OCI-LY1 (cell line): ENCODE measurements at regions not wholly inside any gene's neighbourhood (a gene's known extent, or its start where the extent isn't known, plus 50 kb on each side); places are given as distances from the start of the nearest gene placed in this dataset.
"Not testable (repeated sequence)": the region's sequence is repeated elsewhere in the genome, so short reads cannot be mapped to it uniquely, and the experiment has no call there.

Source experiments
- H2AFZ ChIP-seq: fragments of 200-600 bp; sonication (generic), shearing (Covaris generic); 2 replicates; pipeline ENCODE4 v1.6.0; 2014; ENCODE audit warnings: antibody characterized with exemption, mild to moderate bottlenecking, low read length
- H3F3A ChIP-seq: fragments of 200-600 bp; sonication (generic), shearing (Covaris generic); 2 replicates; pipeline ENCODE4 v1.6.0; 2014; ENCODE audit warnings: mild to moderate bottlenecking, antibody characterized with exemption, low read length, moderate library complexity; ENCODE audit not compliant: insufficient read depth
- H3K27ac ChIP-seq: fragments of 200-600 bp; sonication (generic); 2 replicates; pipeline ENCODE4 v1.5.1; 2014; ENCODE audit warnings: low read length, mixed run types, mild to moderate bottlenecking, low read depth; ENCODE audit not compliant: poor library complexity, severe bottlenecking
- H3K27me3 ChIP-seq: fragments of 200-600 bp; sonication (generic); 2 replicates; pipeline ENCODE4 v1.6.0; 2014; ENCODE audit warnings: antibody characterized with exemption, mild to moderate bottlenecking, low read length, moderate library complexity; ENCODE audit not compliant: insufficient read depth
- H3K36me3 ChIP-seq: fragments of 200-600 bp; sonication (generic); 2 replicates; pipeline ENCODE4 v1.6.1; 2014; ENCODE audit warnings: mild to moderate bottlenecking, antibody characterized with exemption, low read length, moderate library complexity, mixed read lengths; ENCODE audit not compliant: insufficient read depth
- H3K4me1 ChIP-seq: fragments of 200-600 bp; sonication (generic); 2 replicates; pipeline ENCODE4 v1.5.1; 2014; ENCODE audit warnings: mild to moderate bottlenecking, low read length, moderate library complexity; ENCODE audit not compliant: insufficient read depth, severe bottlenecking
- H3K4me2 ChIP-seq: fragments of 200-600 bp; sonication (generic), shearing (Covaris generic); 2 replicates; pipeline ENCODE4 v1.6.1; 2014; ENCODE audit warnings: low read length
- H3K4me3 ChIP-seq: fragments of 200-600 bp; sonication (generic); 2 replicates; pipeline ENCODE4 v1.5.1; 2014; ENCODE audit warnings: low read length, low read depth, mild to moderate bottlenecking, mixed read lengths; ENCODE audit not compliant: poor library complexity, severe bottlenecking
- H3K79me2 ChIP-seq: fragments of 200-600 bp; shearing (Covaris generic); 2 replicates; pipeline ENCODE4 v1.6.1; 2016; ENCODE audit warnings: mixed run types, low read length, mixed read lengths; ENCODE audit not compliant: insufficient read depth
- H3K9ac ChIP-seq: fragments of 200-600 bp; sonication (generic), shearing (Covaris generic); 2 replicates; pipeline ENCODE4 v1.6.1; 2014; ENCODE audit warnings: mild to moderate bottlenecking, low read length, mixed read lengths
- H3K9me2 ChIP-seq: fragments of 200-600 bp; sonication (generic), shearing (Covaris generic); 2 replicates; pipeline ENCODE4 v1.6.1; 2014; ENCODE audit warnings: low read depth, mild to moderate bottlenecking, low read length, mixed read lengths
- H3K9me3 ChIP-seq: fragments of 200-600 bp; shearing (Covaris generic); 2 replicates; pipeline ENCODE4 v1.6.1; 2014; ENCODE audit warnings: low read length, mixed read lengths
- H4K20me1 ChIP-seq: fragments of 200-600 bp; sonication (generic), shearing (Covaris generic); 2 replicates; pipeline ENCODE4 v1.6.0; 2016; ENCODE audit warnings: mild to moderate bottlenecking, low read length; ENCODE audit not compliant: insufficient read depth
- CTCF ChIP-seq: fragments of 200-600 bp; sonication (generic), shearing (Covaris generic); IDR thresholded peaks from 2 replicates; pipeline ENCODE4 v1.5.1; 2017; ENCODE audit warnings: mild to moderate bottlenecking, antibody characterized with exemption, low read length, moderate library complexity, mixed read lengths
- EZH2 ChIP-seq: fragments of 200-600 bp; sonication (generic), shearing (Covaris generic); IDR thresholded peaks from 2 replicates; pipeline ENCODE4 v1.8.0; 2017; ENCODE audit warnings: borderline replicate concordance, mixed run types, mild to moderate bottlenecking, antibody characterized with exemption, low read length, moderate library complexity, mixed read lengths

GRCh38 chr11:122563761-122564160 lies 91.8 kb upstream of the UBASH3B start:
- no peaks in the 10 kb centered on the region for H3K9me2 ChIP-seq
- H3K9ac ChIP-seq, result no peak overlapping the region
- H3K27ac ChIP-seq, result no peak overlapping the region
- H3K79me2 ChIP-seq, result no peaks in the 10 kb centered on the region
- no peaks in the 10 kb centered on the region for H3F3A ChIP-seq
- H3K4me2 ChIP-seq, result no peak overlapping the region
- H3K4me3 ChIP-seq, result no peak overlapping the region
- H3K36me3 ChIP-seq, result no peaks in the 10 kb centered on the region
- no peaks in the 10 kb centered on the region for H3K4me1 ChIP-seq
- no peaks in the 10 kb centered on the region for H4K20me1 ChIP-seq
- no peak overlapping the region for H2AFZ ChIP-seq
- TF ChIP-seq EZH2 (no peak), CTCF (no peak)
- H3K27me3 ChIP-seq, result no peaks in the 10 kb centered on the region
- no peaks in the 10 kb centered on the region for H3K9me3 ChIP-seq

DNA sequence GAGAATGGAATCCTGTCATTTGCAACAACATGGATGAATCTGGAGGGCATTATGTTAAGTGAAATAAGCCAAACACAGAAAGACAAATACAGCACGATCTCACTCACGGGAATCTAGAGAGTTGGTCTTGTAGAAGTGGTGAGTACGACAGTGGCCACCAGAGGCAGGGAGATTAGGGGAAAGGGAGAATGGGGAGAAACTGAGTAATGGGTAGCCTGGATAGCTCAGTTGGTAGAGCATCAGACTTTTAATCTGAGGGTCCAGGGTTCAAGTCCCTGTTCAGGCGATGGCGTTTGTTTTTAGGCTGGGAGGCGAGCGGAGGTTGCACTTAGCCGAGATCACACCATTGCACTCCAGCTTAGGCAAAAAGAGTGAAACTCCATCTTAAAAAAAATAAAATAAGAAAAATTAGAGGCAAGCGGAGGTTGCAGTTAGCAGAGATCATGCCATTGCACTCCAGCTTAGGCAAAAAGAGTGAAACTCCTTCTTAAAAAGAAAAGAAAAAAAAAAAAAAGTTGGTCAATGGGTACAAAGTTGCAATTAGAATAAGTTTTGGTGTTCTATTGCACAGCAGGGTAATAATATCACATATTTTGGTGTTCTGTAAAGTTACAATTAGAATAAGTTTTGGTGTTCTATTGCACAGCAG lies 95.7 kb upstream of the UBASH3B start:
- Histone ChIP-seq H3F3A (no peaks in the 10 kb centered on the region), H3K9me2 (no peaks in the 10 kb centered on the region), H3K4me2 (no peak overlapping the region)

GRCh38 chr11:122559218-122559617 lies 96.3 kb upstream of the UBASH3B start:
- H3K9ac ChIP-seq, H3K4me2 ChIP-seq, H4K20me1 ChIP-seq, H3K27me3 ChIP-seq, H2AFZ ChIP-seq, H3K79me2 ChIP-seq, H3K4me1 ChIP-seq, H3F3A ChIP-seq, H3K9me2 ChIP-seq, H3K9me3 ChIP-seq, H3K36me3 ChIP-seq, H3K27ac ChIP-seq, H3K4me3 ChIP-seq: not testable (repeated sequence)

More for the DNA sequence above, 95.7 kb upstream of the UBASH3B start:
- TF ChIP-seq CTCF, result no peak
- no peak for TF ChIP-seq EZH2
- no peaks in the 10 kb centered on the region for H3K36me3 ChIP-seq
- no peaks in the 10 kb centered on the region for H3K27me3 ChIP-seq
- no peaks in the 10 kb centered on the region for H4K20me1 ChIP-seq
- H3K79me2 ChIP-seq, result no peaks in the 10 kb centered on the region
- H2AFZ ChIP-seq, result no peak overlapping the region
- H3K9ac ChIP-seq, result no peak overlapping the region
- H3K4me1 ChIP-seq, result no peaks in the 10 kb centered on the region
- H3K27ac ChIP-seq, result no peak overlapping the region
- no peak overlapping the region for H3K4me3 ChIP-seq
- no peaks in the 10 kb centered on the region for H3K9me3 ChIP-seq

DNA sequence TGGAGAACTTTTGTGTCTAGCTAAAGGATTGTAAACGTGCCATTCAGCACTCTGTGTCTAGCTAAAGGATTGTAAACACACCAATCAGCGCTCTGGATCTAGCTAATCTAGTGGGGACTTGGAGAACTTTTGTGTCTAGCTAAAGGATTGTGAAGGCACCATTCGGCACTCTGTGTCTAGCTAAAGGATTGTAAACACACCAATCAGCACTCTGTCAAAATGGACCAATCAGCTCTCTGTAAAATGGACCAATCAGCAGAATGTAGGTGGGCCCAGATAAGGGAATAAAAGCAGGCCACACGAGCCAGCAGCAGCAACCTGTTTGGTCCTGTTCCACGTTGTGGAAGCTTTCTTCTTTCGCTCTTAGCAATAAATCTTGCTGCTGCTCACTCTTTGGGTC lies 98.4 kb upstream of the UBASH3B start:
- not testable (repeated sequence) for H3K4me3 ChIP-seq, H3K9me2 ChIP-seq, H3K27me3 ChIP-seq, H4K20me1 ChIP-seq, H3K79me2 ChIP-seq, H3F3A ChIP-seq, H3K36me3 ChIP-seq, H3K9ac ChIP-seq, H2AFZ ChIP-seq, H3K4me1 ChIP-seq, H3K9me3 ChIP-seq, H3K27ac ChIP-seq, H3K4me2 ChIP-seq
